ENCODE measurements at regions not wholly inside any gene's neighbourhood (a gene's known extent, or its start where the extent isn't known, plus 50 kb on each side); places are given as distances from the start of the nearest gene placed in this dataset.
"Not testable (repeated sequence)": the region's sequence is repeated elsewhere in the genome, so short reads cannot be mapped to it uniquely, and the experiment has no call there.

DNA sequence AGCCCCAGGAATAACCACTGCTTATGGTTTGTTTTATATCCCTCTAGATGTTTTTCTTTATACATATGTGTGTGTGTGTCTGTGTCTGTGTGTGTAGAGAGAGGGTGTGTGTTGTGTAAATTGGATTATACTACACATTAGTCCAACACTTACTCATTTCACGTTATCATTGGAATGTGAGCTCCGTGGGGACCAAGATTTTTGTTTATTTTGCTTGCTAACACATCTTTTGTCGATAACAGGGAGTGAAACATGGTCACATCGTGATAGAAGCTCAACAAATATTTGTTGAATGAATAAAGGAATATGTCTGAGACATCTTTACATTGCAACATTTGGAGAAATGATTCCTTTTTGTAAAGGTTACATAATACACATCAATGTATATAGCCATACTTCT lies 88.8 kb downstream of the CDRT15L2 start:
- not testable (repeated sequence) for DNase-seq (ENCODE audit: extremely low read depth, insufficient read length); H3K27me3 ChIP-seq (replicated peaks; ENCODE audit: control insufficient read depth, insufficient read depth, low read length); H3K4me3 ChIP-seq (replicated peaks; ENCODE audit: low read depth, low read length); H3K36me3 ChIP-seq (ENCODE audit: control insufficient read depth, insufficient read depth, low read length)

DNA sequence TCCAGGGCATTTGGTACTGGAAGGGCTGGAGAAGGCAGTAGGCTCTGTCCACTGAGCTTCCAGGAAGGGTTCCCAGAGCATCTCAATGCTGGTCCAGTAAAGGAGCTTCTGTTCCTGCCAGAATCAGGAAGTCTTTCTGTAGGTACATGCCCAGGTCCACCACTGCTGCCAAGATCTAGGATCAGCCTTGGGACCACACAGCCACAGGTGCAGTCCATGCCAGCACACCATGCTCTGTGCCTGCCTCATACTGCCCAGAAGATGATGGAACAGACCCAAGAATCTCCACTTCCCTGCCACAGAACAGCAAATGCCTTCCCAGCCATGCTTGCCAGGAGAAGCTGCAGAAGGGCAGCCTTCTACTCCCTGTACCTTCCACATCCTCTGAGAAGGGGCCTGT lies 89.3 kb downstream of the CDRT15L2 start:
- H3K27me3 ChIP-seq (replicated peaks; ENCODE audit: control insufficient read depth, insufficient read depth, low read length); H3K4me3 ChIP-seq (replicated peaks; ENCODE audit: low read depth, low read length); H3K36me3 ChIP-seq (ENCODE audit: control insufficient read depth, insufficient read depth, low read length): not testable (repeated sequence)

DNA sequence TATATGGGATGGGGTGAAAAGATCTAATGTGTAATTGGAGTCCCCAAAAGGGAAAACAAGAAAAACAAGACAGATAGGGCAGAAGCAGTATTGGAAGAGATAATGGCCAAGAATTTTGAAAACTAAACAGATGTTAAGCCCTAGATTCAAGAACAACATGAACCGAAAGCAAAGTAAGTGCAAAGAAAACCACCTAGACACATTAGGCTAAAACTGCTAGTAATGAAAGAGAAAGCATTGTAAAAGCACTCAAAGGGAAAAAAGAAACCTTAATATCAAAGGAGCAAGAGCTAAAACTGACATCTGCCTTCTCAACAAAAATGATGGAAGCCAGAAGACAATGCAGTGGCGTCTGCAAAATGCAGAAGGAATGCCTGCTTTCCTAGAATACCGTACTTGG lies 91.0 kb downstream of the CDRT15L2 start:
- not testable (repeated sequence) for H3K36me3 ChIP-seq (ENCODE audit: control insufficient read depth, insufficient read depth, low read length); H3K27me3 ChIP-seq (replicated peaks; ENCODE audit: control insufficient read depth, insufficient read depth, low read length); H3K4me3 ChIP-seq (replicated peaks; ENCODE audit: low read depth, low read length); DNase-seq (ENCODE audit: extremely low read depth, insufficient read length)

More for the DNA sequence above, 89.3 kb downstream of the CDRT15L2 start:
- DNase-seq (ENCODE audit: extremely low read depth, insufficient read length), result not testable (repeated sequence)

DNA sequence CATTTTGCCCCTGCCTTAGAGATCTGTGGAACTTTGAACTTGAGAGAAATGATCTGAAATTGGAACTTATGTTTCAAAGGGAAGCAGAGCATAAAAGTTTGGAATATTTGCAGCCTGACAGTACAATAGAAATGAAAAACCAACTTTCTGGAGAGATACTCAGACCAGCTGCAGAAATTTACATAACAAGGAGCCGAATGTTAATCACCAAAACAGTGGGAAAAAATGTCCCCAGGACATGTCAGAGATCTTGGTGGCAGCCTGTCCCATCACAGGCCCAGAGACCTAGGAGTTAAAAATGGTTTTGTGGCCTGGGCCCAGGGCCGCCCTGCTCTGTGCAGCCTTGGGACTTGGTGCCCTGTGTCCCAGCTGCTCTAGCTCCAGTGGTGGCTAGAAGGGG lies 94.8 kb downstream of the CDRT15L2 start:
- not testable (repeated sequence) for H3K4me3 ChIP-seq (replicated peaks; ENCODE audit: low read depth, low read length); H3K27me3 ChIP-seq (replicated peaks; ENCODE audit: control insufficient read depth, insufficient read depth, low read length); H3K36me3 ChIP-seq (ENCODE audit: control insufficient read depth, insufficient read depth, low read length); DNase-seq (ENCODE audit: extremely low read depth, insufficient read length)

DNA sequence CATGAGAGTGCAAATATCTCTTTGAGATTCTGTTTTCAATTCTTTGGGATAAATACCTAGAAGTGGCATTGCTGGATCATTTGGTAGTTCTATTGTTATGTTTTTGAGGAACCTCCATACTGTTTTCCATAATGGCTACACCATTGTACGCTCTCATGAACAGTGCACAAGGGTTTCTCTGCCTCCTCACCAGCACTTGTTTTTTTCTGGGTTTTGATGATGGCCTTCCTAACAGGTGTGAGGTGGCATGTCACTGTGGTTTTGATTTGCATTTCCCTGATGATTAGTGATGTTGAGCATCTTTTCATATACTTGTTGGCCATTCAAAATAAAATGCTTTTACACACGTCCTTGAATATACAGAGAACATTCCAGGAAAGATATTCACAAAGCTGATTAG lies 96.2 kb downstream of the CDRT15L2 start:
- H3K27me3 ChIP-seq (replicated peaks; ENCODE audit: control insufficient read depth, insufficient read depth, low read length); H3K4me3 ChIP-seq (replicated peaks; ENCODE audit: low read depth, low read length); DNase-seq (ENCODE audit: extremely low read depth, insufficient read length); H3K36me3 ChIP-seq (ENCODE audit: control insufficient read depth, insufficient read depth, low read length): not testable (repeated sequence)

DNA sequence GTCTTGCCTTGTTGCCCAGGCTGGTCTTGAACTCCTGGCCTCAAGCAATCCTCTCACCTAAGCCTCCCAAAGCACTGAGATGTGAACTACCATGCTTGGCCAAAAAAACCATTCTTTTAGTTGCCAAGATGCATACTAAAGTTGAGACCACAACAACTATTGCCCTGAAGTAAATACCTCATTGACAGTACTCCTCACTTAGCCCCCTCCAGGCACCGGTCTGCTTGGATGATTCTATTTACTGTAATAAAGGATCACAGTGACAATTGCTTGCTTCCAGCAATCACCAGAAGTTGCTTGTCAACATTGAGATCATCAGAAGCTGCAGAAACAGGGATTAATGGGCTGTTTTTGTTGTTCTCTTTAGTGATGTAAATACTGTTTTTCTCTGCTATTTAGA lies 97.1 kb downstream of the CDRT15L2 start:
- DNase-seq (ENCODE audit: extremely low read depth, insufficient read length); H3K36me3 ChIP-seq (ENCODE audit: control insufficient read depth, insufficient read depth, low read length); H3K27me3 ChIP-seq (replicated peaks; ENCODE audit: control insufficient read depth, insufficient read depth, low read length); H3K4me3 ChIP-seq (replicated peaks; ENCODE audit: low read depth, low read length): not testable (repeated sequence)

DNA sequence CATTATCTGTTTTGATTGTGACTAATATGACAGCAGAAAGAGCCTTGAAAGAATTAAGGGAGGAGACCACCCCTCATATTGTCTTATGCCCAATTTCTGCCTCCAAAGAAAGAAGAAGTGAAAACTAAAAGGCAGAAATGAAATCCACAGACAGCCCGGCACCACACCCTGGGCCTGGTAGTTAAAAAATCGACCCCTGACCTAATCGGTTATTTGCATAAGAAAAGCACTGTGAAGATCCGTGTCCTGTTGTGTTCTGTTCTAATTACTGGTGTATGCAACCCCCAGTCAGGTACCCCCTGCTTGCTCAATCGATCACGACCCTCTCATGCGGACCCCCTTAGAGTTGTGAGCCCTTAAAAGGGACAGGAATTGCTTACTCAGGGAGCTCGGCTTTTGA lies 97.9 kb downstream of the CDRT15L2 start:
- H3K27me3 ChIP-seq (replicated peaks; ENCODE audit: control insufficient read depth, insufficient read depth, low read length); H3K4me3 ChIP-seq (replicated peaks; ENCODE audit: low read depth, low read length); H3K36me3 ChIP-seq (ENCODE audit: control insufficient read depth, insufficient read depth, low read length); DNase-seq (ENCODE audit: extremely low read depth, insufficient read length): not testable (repeated sequence)

DNA sequence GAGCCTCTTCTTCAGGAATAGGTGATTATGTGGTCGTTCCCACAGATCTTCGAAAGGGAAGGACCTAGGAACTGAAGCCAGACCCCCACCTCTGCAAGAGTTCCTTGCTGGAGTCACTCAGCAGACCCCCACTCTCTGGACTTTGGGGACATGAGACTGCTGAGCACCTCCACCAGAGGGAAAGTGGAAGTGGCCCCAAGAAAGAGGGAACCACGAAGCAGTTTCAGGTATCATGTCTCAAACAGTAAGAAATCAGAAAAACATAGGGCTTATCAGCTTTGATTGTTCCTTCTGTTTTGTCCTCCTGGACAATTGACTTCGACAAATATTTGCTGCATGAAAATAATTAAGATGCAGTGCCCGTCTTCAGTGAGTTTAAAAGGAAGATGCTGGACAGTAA lies 98.9 kb downstream of the CDRT15L2 start:
- H3K27me3 ChIP-seq (replicated peaks; ENCODE audit: control insufficient read depth, insufficient read depth, low read length); H3K36me3 ChIP-seq (ENCODE audit: control insufficient read depth, insufficient read depth, low read length); H3K4me3 ChIP-seq (replicated peaks; ENCODE audit: low read depth, low read length); DNase-seq (ENCODE audit: extremely low read depth, insufficient read length): not testable (repeated sequence)

DNA sequence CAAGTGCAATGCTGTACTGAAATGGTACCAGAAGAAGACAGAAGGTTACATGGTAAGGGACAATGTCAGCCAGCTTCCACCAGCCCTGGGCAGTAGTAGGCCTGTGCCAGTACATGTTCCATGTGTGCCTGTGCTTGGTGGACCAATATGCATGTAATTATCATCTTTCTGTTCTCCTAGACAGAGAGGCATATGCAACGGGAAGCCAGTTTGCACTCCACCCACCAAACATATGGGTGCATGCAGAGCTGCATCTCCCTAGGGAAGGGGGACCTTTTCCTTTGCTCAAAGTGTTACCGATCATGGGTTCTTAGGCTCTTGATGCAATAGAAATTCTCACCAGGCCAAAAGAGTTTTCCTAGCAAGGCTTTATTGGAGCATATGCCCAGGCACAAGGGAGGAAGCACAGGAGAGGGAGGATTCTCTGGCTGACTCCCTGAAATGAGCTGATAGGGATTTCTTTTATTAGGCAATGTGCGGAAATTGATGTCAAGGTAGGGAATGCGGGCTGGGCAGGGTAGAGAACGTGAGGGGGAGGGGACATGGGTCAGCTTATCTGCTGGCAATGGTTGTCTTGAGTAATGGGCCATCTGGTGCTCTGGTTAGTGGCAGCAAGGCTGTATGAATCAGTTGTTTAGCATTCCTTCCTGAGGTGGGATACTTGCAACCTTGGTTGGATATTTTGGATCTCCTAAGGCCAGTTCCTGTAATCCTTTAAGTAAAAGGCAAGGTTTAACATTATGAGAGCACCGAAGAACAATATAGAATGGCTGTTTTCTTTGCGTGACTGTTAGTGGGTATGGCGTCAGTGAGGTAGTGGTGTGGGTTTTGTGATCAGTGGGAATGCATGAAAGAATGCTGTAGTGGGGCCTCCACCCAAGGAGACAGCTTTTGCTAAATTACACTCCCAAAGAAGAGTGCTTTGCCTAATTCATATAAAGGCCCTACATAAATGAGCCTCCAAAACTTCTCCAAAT lies 102.5 kb downstream of the CDRT15L2 start:
- not testable (repeated sequence) for H3K36me3 ChIP-seq (ENCODE audit: control insufficient read depth, insufficient read depth, low read length); DNase-seq (ENCODE audit: extremely low read depth, insufficient read length); H3K27me3 ChIP-seq (replicated peaks; ENCODE audit: control insufficient read depth, insufficient read depth, low read length); H3K4me3 ChIP-seq (replicated peaks; ENCODE audit: low read depth, low read length)

DNA sequence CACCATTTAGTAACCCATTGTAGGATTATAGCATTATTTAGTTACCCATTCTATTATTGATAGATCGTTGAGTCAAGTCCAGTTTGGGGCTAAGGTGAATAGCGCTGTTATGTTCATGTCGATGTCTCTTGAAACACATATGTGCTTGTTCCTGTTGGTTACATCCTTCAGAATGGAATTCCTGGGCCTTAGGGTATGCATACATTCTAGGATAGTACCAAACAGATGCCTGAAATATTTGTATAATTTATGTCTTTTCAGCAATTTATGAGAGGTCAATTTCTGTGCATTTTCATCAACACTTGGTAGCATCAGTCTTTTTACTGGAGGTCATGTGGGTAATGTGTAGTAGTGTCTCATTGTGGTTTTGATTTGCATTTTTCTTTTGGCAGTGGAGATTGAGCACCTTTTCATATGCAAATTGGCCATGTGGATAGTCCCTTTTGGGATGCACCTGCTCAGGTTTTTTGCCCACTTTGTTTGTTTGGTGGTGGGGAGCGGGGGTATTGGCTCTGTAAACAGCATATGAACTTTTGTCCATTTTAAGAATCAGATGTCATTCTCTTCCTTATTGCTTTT lies 104.2 kb downstream of the CDRT15L2 start:
- not testable (repeated sequence) for DNase-seq (ENCODE audit: extremely low read depth, insufficient read length); H3K27me3 ChIP-seq (replicated peaks; ENCODE audit: control insufficient read depth, insufficient read depth, low read length); H3K4me3 ChIP-seq (replicated peaks; ENCODE audit: low read depth, low read length); H3K36me3 ChIP-seq (ENCODE audit: control insufficient read depth, insufficient read depth, low read length)

DNA sequence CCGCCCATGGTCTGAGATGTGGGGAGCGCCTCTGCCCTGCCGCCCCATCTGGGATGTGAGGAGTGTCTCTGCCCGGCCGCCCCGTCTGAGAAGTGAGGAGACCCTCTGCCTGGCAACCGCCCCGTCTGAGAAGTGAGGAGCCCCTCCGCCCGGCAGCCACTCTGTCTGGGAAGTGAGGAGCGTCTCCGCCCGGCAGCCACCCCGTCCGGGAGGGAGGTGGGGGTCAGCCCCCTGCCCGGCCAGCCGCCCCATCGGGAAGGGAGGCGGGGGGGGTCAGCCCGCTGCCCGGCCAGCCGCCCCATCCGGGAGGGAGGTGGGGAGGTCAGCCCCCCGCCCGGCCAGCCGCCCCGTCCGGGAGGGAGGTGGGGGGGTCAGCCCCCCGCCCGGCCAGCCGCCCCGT lies 105.5 kb downstream of the CDRT15L2 start:
- H3K27me3 ChIP-seq (replicated peaks; ENCODE audit: control insufficient read depth, insufficient read depth, low read length); DNase-seq (ENCODE audit: extremely low read depth, insufficient read length); H3K4me3 ChIP-seq (replicated peaks; ENCODE audit: low read depth, low read length): not testable (repeated sequence)

DNA sequence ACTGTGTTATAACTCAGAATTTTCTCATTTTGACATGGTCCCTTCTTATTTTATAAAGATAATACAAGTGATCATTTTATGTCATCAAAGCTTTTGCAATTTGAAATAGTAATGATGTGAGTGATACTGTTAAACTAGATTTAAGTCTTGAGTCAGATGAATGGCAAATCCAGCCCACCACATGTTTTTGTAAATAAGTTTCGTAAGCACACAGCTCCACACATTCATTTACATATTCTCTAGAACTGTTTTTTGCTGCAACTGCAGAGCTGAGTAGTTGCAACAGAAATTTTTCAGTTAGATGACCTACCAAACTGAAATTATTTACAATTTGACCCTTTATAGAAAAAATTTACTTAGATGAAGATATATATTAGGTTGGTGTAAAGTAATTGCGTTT lies 108.1 kb downstream of the CDRT15L2 start:
- H3K36me3 ChIP-seq (ENCODE audit: control insufficient read depth, insufficient read depth, low read length); DNase-seq (ENCODE audit: extremely low read depth, insufficient read length); H3K27me3 ChIP-seq (replicated peaks; ENCODE audit: control insufficient read depth, insufficient read depth, low read length); H3K4me3 ChIP-seq (replicated peaks; ENCODE audit: low read depth, low read length): not testable (repeated sequence)

More for the DNA sequence above, 105.5 kb downstream of the CDRT15L2 start:
- H3K36me3 ChIP-seq (ENCODE audit: control insufficient read depth, insufficient read depth, low read length), result not testable (repeated sequence)

DNA sequence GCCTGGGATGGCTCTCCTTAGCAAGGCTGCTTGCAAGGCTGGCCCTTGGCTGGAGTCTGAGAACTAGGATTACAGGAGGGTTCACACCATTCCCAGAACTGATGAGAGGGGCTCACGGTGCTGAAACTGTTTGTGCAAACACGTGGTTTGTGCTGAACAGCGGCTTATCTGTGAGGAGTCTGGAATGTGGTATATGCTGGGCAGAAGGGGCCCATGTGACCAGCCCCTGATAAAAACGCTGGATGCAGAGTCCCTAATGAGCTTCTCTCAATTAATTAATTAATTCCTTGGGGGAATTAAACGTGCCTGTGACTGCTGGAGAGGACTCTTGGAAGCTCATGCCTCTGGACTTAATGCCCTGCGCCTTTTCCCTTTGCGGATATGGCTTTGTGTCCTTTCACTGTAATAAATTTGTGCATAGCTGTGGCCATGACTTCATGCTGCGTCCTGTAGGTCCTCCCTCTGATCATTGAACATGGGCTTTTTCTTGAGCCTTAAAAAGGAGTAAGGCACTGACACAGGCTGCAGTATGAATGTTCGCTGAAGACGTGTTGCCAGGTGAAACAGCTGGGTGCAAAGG lies 109.7 kb downstream of the CDRT15L2 start:
- H3K4me3 ChIP-seq (replicated peaks; ENCODE audit: low read depth, low read length); H3K27me3 ChIP-seq (replicated peaks; ENCODE audit: control insufficient read depth, insufficient read depth, low read length); H3K36me3 ChIP-seq (ENCODE audit: control insufficient read depth, insufficient read depth, low read length); DNase-seq (ENCODE audit: extremely low read depth, insufficient read length): not testable (repeated sequence)

DNA sequence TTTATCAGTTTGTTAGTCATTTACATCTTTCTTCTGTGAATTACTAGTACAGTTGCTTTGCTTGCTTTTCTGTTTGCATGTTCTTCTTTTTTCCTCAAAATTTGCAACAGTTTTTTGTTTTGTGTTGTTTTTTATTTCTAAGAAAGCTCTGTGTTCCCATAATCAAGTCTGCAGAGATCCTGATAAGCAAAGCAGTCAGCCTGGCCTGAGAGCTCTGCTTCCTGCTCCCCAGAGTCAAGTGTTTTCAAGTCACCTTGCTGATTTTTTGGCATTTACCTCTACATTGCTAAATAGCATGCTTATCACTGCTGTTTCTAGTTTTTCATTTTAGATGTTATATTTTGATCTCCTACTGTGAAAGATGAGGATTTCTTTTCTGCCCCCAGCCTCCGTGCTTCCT lies 113.2 kb downstream of the CDRT15L2 start:
- H3K27me3 ChIP-seq (replicated peaks; ENCODE audit: control insufficient read depth, insufficient read depth, low read length); DNase-seq (ENCODE audit: extremely low read depth, insufficient read length); H3K36me3 ChIP-seq (ENCODE audit: control insufficient read depth, insufficient read depth, low read length); H3K4me3 ChIP-seq (replicated peaks; ENCODE audit: low read depth, low read length): not testable (repeated sequence)
